Fibroblast of skin of abdomen (primary cell): ENCODE measurements at regions not wholly inside any gene's neighbourhood (a gene's known extent, or its start where the extent isn't known, plus 50 kb on each side); places are given as distances from the start of the nearest gene placed in this dataset.

Experiments
- DNase-seq: peaks from one replicate; pipeline ENCODE4 v3.0.0-alpha.2; 2013

GRCh38 chr14:71203306-71203705 lies 296.0 kb downstream of the PCNX1 start:
- peak; percentile 74 for DNase-seq

GRCh38 chr14:71204231-71204630 lies 297.0 kb downstream of the PCNX1 start:
- no peak for DNase-seq

DNA sequence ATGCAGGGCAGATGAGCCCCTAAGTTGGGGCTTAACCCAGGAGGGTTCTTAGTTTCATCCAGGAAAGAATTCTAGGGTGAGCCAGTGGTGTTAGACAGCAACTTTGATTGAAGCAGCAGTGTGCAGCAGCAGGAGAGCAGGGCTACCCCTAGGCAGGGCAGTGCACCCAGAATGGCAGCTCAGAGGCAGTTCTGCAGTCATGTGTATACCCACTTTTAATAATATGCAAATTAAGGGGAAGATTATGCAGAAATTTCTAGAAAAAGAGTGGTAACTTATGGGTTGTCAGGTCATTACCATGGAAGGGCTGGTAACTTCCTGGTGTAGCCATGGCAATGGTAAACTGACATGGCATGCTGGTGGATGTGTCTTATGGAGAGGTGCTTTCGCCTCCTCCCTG lies 297.5 kb downstream of the PCNX1 start:
- DNase-seq, result no peak

DNA sequence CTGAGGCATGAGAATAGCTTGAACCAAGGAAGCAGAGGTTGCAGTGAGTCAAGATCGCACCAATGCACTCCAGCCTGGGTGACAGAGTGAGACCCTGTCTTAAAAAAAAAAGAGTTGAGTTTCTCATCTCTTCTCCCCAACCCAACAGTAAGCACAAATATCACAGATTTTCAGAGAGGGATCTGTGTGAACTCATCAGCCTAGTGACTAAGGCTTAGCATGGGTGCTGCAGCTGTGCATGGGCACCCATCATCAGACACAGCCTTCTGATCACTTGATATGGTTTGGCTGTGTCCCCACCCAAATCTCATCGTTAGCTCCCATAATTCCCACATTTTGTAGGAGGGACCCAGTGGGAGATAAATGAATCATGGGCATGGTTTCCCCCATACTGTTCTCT lies 298.9 kb downstream of the PCNX1 start:
- no peak for DNase-seq

DNA sequence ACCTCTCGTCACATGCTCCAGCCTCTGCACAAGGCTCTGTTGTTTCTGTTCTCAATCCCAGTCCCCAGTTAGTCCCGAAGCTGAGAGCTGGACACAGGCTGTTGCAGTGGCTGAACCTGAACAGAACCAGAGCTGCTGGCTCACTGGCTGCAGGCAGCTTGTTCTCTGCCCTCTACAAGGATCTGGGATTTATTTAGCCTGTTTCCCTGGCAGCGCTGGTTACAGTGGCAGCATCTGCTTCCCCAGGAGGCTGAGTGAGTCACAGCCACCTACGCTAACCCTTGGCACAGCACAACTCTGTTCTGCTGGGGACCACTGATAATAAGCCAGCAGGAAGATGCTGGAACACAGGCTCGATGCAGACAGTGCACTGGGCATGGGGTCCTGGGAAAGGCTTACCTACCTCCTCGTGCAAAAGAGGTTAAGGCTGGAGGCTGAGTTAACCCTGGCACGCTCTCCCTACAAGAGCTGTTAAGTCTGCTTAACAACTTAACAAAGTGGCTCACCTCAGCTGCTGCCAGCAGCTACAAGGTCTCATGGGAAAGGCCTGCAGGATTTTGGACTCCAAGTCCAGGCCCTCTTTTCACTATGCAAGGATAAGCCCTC lies 299.6 kb downstream of the PCNX1 start:
- DNase-seq, result peak; percentile 52

DNA sequence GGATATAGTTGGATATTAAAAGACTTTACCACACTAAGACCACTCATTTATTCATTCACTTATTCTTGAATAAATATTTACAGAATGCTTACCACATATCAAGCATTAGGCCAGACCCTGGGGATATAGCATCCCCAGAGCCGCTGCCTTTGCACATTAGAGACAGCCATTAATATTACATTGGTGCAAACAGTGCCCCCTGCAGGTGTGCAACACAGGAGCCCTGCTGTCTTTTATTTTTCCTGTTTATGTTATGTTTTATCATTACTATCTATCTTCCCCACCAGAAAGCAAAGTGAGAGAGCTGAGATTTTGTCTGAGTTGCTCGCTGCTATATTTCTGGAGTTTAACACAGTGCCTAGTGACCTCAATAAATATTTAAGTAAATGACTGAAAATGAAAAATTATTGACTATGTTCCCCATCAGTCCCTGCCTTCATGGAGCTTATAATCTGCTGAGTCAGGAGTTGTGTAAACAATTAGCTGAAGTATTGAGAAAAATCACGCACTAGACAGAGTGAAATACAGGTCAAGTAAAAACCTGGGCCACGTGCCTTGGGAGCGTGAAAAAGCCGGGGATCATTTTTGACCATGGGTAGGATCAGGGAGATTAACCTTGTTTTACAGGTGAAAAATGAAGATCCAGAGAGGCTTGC lies 301.6 kb downstream of the PCNX1 start:
- no peak for DNase-seq

DNA sequence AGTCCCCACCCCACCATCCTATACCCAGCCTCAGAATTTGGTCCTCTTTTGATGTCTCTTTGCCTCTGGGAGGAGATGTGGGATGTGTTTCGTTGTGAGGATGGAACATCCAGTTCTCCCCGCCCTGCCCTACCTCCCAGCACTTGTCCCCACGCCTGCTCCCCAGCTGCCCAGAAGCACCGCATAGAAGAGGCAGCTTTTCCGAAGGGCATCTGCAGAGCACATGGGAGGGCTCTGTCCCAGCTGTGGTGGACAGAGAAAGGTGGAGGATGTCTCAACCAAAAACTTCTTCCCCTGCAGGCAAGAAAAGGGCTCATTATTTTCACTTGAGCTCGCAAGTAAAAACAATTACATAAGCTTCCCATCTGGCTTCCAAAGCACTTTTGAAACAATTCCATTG lies 302.6 kb downstream of the PCNX1 start:
- no peak for DNase-seq

DNA sequence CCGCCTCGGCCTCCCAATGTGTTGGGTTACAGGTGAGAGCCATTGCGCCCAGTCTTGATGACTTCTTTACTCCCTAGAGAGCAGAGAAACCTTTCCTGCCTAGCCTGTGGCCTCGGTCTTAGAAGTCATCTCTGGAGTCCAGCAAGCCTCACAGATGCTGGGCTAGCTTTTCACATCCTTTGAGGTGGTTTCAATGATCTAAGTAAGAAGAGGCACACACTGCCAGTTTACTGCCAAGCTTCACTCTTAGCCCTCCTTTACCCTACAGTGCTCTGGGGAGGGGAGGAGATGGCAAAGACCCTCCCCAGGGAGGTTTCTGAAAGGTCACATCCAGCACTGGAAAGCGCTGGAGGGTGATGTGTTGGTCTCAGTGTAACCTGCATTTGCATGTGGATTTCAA lies 304.8 kb downstream of the PCNX1 start:
- no peak for DNase-seq

DNA sequence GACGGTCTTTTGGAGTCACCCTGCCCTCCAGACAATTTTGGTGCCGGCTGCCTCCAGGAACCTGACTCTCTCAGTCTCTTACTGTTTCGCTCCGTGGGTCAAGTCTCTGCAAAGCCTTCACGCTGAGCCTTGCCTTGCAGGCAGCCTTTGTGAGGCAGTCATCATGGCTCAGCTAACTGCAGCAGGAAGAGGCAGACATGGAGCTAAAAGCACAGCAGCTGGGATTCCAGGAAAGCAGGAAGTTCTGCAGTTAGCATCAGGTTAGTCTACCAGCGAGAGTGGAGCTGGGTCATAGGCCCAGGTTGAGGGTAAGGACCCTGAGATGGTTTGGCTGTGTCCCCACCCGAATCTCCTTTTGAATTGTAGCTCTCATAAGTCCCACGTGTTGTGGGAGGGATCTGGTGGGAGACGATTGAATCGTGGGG lies 305.4 kb downstream of the PCNX1 start:
- DNase-seq, result no peak

DNA sequence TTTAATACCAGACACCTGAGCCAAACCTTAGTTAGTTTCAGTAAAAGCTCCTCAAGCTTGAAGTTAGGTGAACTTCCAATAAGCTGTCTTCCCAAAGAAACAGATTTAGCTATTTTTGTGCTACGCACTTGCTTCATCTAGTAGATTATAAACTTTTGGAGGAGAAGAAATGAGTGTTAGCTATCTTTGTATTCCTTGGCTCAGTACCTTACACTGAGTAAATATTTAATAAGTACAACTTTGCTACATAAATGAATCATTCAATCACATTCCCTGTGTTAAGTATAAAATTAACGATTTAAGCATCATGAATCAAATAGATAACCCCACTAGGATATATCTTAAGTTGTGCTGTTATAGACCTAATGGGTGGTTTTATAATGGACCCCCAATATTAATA lies 307.0 kb downstream of the PCNX1 start:
- DNase-seq, result no peak

GRCh38 chr14:71220462-71220861 lies 313.2 kb downstream of the PCNX1 start:
- no peak for DNase-seq

GRCh38 chr14:71221119-71221518 lies 313.9 kb downstream of the PCNX1 start:
- DNase-seq, result no peak

DNA sequence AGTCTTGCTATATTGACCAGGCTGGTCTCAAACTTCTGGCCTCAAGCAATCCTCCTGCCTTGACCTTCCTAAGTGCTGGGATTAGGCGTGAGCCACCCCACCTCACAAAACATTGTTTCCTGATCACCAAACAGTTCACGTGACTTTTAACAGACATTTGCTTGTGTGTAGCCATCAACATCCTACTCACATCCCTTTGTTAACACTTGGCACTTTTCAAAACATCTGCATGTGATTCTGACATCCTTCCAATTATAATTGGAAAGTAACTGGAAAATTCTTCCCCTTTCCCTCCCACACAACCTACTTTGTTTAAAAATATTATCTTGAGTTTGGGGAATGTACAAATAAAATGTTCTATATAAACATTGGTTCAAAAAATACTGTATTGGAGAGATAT lies 317.9 kb downstream of the PCNX1 start:
- no peak for DNase-seq

DNA sequence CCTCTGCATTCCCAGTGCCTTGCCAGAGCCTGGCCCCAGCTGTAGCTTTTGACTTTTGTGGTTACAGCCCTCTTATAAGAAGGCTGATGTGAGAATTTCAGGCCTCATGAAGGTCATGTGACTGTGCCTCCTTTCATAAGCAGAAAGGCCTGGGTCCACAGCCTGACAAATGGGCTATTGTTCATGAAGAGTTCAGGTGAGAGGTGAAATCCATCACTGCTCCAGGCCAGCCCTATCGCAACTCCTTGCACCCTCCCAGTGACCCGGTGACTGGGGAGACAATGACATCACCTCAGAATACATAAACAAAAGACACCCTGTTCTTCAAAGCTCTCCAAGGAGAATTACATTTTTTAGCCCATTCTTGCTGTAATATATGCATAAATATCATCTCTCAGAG lies 321.5 kb downstream of the PCNX1 start:
- no peak for DNase-seq

DNA sequence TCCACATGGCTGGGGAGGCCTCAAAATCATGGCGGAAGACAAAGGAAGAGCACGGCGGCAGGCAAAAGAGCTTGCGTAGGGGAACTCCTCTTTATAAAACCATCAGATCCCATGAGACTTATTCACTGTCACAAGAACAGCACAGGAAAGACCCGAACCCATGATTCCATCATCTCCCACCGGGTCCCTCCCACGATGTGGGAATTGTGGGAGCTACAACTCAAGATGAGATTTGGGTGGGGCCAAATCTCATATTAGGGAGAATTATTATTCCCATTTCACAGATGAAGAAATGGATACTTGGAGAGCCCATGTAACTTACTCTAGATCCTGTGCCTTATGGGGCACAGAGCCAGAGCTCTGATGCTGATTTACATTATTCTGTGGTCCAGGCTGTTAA lies 322.6 kb downstream of the PCNX1 start:
- no peak for DNase-seq

GRCh38 chr14:71230897-71231296 lies 323.6 kb downstream of the PCNX1 start:
- no peak for DNase-seq

DNA sequence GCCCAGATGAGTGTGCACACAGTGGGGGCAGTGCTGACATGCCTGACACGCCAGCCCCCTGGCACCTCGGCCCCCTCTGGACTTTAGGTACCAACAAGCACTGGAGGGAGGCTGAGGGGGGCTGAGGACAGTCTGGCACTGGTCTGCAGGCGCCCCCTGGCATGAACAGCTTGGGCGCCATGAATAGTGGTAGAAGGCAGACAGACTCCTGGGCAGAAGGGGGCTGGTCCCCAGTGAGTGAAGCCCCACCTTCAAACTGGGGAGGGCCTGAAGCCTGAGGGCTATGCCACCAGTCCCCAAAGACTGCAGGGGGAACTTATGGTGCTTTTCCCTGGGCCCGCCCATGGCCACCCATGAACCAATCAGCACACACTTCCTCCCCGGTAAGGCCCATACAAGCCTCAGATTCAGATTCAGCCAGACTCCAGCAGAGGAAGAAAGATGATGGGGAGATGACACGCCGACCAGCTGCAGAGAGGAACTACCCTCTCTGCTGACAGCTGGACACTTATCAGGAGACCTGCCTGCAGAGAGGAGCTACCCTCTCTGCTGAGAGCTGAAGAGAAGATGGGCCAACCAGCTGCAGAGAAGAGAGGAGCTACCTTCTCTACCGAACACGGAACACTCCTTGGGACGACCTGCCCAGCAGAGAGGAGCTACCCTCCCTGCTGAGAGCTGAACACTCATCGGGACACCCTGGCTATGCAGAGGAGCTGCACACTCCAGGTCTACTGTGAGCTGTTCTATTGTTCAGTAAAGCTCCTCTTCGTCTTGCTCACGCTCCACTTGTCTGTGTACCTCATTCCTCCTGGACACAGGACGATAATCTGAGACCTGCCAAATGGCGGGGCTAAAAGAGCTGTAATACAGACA lies 324.5 kb downstream of the PCNX1 start:
- DNase-seq, result no peak

GRCh38 chr14:71232506-71232905 lies 325.2 kb downstream of the PCNX1 start:
- no peak for DNase-seq

- DNase-seq, result no peak
Observed at GRCh38 chr14:71235875-71236274, 328.6 kb downstream of the PCNX1 start.

- no peak for DNase-seq
Observed at GRCh38 chr14:71236487-71236886, 329.2 kb downstream of the PCNX1 start.

- no peak for DNase-seq
Observed at GRCh38 chr14:71237556-71237955, 330.3 kb downstream of the PCNX1 start.

- peak; percentile 55 for DNase-seq
Observed at GRCh38 chr14:71238835-71239234, 331.6 kb downstream of the PCNX1 start.

- DNase-seq, result no peak
Observed at GRCh38 chr14:71240171-71240570, 332.9 kb downstream of the PCNX1 start.
